Upper lobe of left lung (tissue), 6 donors: ENCODE measurements at regions not wholly inside any gene's neighbourhood (a gene's known extent, or its start where the extent isn't known, plus 50 kb on each side); places are given as distances from the start of the nearest gene placed in this dataset.

Source experiments
- ATAC-seq, 2 donors: fragments of 200-7000 bp; cut with Tn5 transposase; one replicate each; pipeline ENCODE4 v1.9.1; 2022; ENCODE audit warnings: mild to moderate bottlenecking in 2 of 2, moderate library complexity in 2 of 2; ENCODE audit not compliant: low FRiP score in 2 of 2
- DNase-seq, 2 donors: peaks; one replicate each; pipeline ENCODE4 v3.0.0-alpha.2; 2019 to 2020
- H3K27ac ChIP-seq, 4 donors: fragments of 200-600 bp; sonication (generic); one replicate each; pipeline ENCODE4 v1.5.1; 2016 to 2019
- H3K27me3 ChIP-seq, 4 donors: fragments of 200-600 bp; sonication (generic); one replicate each; pipeline ENCODE4 v1.5.1; 2017 to 2019
- H3K36me3 ChIP-seq, 4 donors: fragments of 200-600 bp; sonication (generic); one replicate each; pipeline ENCODE4 v1.5.1; 2016 to 2019
- H3K4me1 ChIP-seq, 4 donors: fragments of 200-600 bp; sonication (generic); one replicate each; pipeline ENCODE4 v1.5.1; 2018 to 2019
- H3K4me3 ChIP-seq, 4 donors: fragments of 200-600 bp; sonication (generic); one replicate each; pipeline ENCODE4 v1.5.1; 2017 to 2019; ENCODE audit warnings: mild to moderate bottlenecking in 2 of 4, moderate library complexity in 1 of 4
- H3K9me3 ChIP-seq, 4 donors: fragments of 200-600 bp; sonication (generic); one replicate each; pipeline ENCODE4 v1.5.1; 2018 to 2019
- CTCF ChIP-seq, 6 experiments: fragments of 450-650 bp in 4 of 6; fragments of 200-600 bp in 2 of 6; sonication (generic) in 2 of 6; IDR thresholded peaks; one replicate each; pipeline ENCODE4 v1.5.1; 2016 to 2019; ENCODE audit warnings: antibody characterized with exemption in 6 of 6
- EP300 ChIP-seq, 4 donors: sonication (generic); formaldehyde crosslinking; IDR thresholded peaks; one replicate each; pipeline ENCODE4 v1.5.1; 2017; ENCODE audit warnings: antibody characterized with exemption in 4 of 4, control low read depth in 2 of 4
- POLR2A ChIP-seq, 4 donors: fragments of 450-650 bp; IDR thresholded peaks; one replicate each; pipeline ENCODE4 v1.5.1; 2016 to 2017; ENCODE audit warnings: antibody characterized with exemption in 4 of 4, mild to moderate bottlenecking in 2 of 4
- POLR2AphosphoS5 ChIP-seq, 2 donors: sonication (generic); formaldehyde crosslinking; IDR thresholded peaks; one replicate each; pipeline ENCODE4 v1.5.1; 2017; ENCODE audit warnings: antibody characterized with exemption in 2 of 2
- WGBS, 2 donors: methylation state at CpG; one replicate each; pipeline ENCODE4 v1.1.5; 2017 to 2018; 5-methylcytosine and 5-hydroxymethylcytosine counted together
- donor health status: DM: no; HTN: no; CAD: no; lungs with moderate emphysema.
- donor health status: DM: no; HTN: yes; CAD: no; lungs with severe emphysema.

GRCh38 chr14:32018391-32019092 is 58.6 kb upstream of the ARHGAP5 start:
- no peak for TF ChIP-seq POLR2AphosphoS5 (IDR thresholded peaks at IDR 0.05)
- Histone ChIP-seq H3K36me3 (no peaks in the 10 kb centered on the region), H3K4me3 (no peak overlapping the region), H3K27me3 (no peaks in the 10 kb centered on the region), H3K4me1 (peaks cover 0 to 9% (median 5%) of the 10 kb centered on the region in 4 donors), H3K9me3 (no peaks in the 10 kb centered on the region), H3K27ac (no peak overlapping the region)
- 54 to 60% methylated on average over 3 of the region's 3 CpGs for WGBS, 2 donors
- DNase-seq (no peak), ATAC-seq (no peak)

GRCh38 chr14:32019276-32019675 is 57.8 kb upstream of the ARHGAP5 start:
- DNase-seq (no peak), ATAC-seq (no peak)
- Histone ChIP-seq H3K4me3 (no peak overlapping the region), H3K9me3 (no peaks in the 10 kb centered on the region), H3K27me3 (no peaks in the 10 kb centered on the region), H3K36me3 (no peaks in the 10 kb centered on the region), H3K4me1 (peaks cover 0 to 9% (median 5%) of the 10 kb centered on the region in 4 donors), H3K27ac (no peak overlapping the region)
- TF ChIP-seq CTCF (IDR thresholded peaks at IDR 0.05) (no peak), EP300 (IDR thresholded peaks at IDR 0.05) (no peak), POLR2A (IDR thresholded peaks at IDR 0.05) (no peak), POLR2AphosphoS5 (IDR thresholded peaks at IDR 0.05) (no peak)
- WGBS, 2 donors, result 76 to 79% methylated on average over 7 of the region's 7 CpGs

- Histone ChIP-seq H3K27me3 (no peaks in the 10 kb centered on the region), H3K27ac (no peak overlapping the region), H3K4me1 (peaks cover 0 to 9% (median 5%) of the 10 kb centered on the region in 4 donors), H3K9me3 (no peaks in the 10 kb centered on the region), H3K4me3 (no peak overlapping the region), H3K36me3 (no peaks in the 10 kb centered on the region)
- WGBS, 2 donors, result 86 to 90% methylated on average over 4 of the region's 4 CpGs
- no peak for TF ChIP-seq POLR2AphosphoS5 (IDR thresholded peaks at IDR 0.05)
- no peak for TF ChIP-seq CTCF (IDR thresholded peaks at IDR 0.05)
- ATAC-seq (no peak), DNase-seq (no peak)
Observed at GRCh38 chr14:32020882-32021281, 56.2 kb upstream of the ARHGAP5 start.

GRCh38 chr14:32021341-32021740 is 55.8 kb upstream of the ARHGAP5 start:
- H3K27me3 ChIP-seq, result no peaks in the 10 kb centered on the region
- no peak for ATAC-seq
- no peak overlapping the region for H3K4me3 ChIP-seq
- H3K27ac ChIP-seq, result no peak overlapping the region
- no peak for TF ChIP-seq EP300 (IDR thresholded peaks at IDR 0.05)
- no peak for TF ChIP-seq POLR2A (IDR thresholded peaks at IDR 0.05)
- TF ChIP-seq POLR2AphosphoS5 (IDR thresholded peaks at IDR 0.05), result no peak
- no peak for TF ChIP-seq CTCF (IDR thresholded peaks at IDR 0.05)
- no peak for DNase-seq
- 81 to 88% methylated on average over 3 of the region's 3 CpGs for WGBS, 2 donors
- H3K9me3 ChIP-seq, result no peaks in the 10 kb centered on the region
- H3K4me1 ChIP-seq, result peaks cover 0 to 9% (median 5%) of the 10 kb centered on the region in 4 donors
- no peaks in the 10 kb centered on the region for H3K36me3 ChIP-seq

GRCh38 chr14:32022525-32022924 is 54.6 kb upstream of the ARHGAP5 start:
- Histone ChIP-seq H3K27ac (peak overlapping the region in 3 of 4 donors; percentile 14 to 58 (median 57)), H3K36me3 (no peaks in the 10 kb centered on the region), H3K4me3 (no peak overlapping the region), H3K9me3 (no peaks in the 10 kb centered on the region), H3K27me3 (no peaks in the 10 kb centered on the region), H3K4me1 (peaks cover 0 to 9% (median 5%) of the 10 kb centered on the region in 4 donors)
- DNase-seq (peak in 1 of 2 donors; percentile 29), ATAC-seq (no peak)
- WGBS, 2 donors, result 91 to 92% methylated on average over 4 of the region's 4 CpGs
- TF ChIP-seq EP300 (IDR thresholded peaks at IDR 0.05) (no peak), CTCF (IDR thresholded peaks at IDR 0.05) (no peak), POLR2AphosphoS5 (IDR thresholded peaks at IDR 0.05) (no peak), POLR2A (IDR thresholded peaks at IDR 0.05) (no peak)
